ENCODE measurements at regions not wholly inside any gene's neighbourhood (a gene's known extent, or its start where the extent isn't known, plus 50 kb on each side); places are given as distances from the start of the nearest gene placed in this dataset.

DNA sequence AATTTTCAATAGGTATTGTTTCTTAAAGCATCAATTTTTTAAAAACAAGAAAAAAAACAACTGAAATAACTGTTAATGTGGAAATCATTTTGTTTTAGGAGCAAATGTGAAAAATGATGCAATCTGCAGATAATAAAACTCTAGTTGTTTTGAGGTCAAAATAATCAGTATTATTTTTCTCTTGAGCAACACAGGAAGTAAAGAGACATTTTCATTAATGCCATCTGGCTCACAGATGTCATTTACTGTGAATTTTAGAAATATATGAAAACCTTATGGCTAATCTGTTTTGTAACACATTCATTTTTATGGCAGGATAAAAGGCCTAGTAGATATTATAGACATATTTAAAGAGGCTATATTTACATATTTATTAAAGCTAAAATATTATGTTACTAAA is 141.6 kb downstream of the PCDH18 start:
- ATAC-seq (no peak), DNase-seq (no peak)
- Histone ChIP-seq H3K27ac (no peak overlapping the region), H3K36me3 (no peaks in the 10 kb centered on the region), H3K4me3 (no peak overlapping the region), H3K4me1 (no peaks in the 10 kb centered on the region), H3K9me3 (no peaks in the 10 kb centered on the region), H3K27me3 (no peaks in the 10 kb centered on the region)
- intact Hi-C loops (cut with DNase I; ENCODE audit: low total_unique reads): no loop called here
- in situ Hi-C loops (cut with MboI; ENCODE audit: low sequenced_read_pairs in 4 of 4): no loop called here
- no peak for TF ChIP-seq POLR2A (IDR thresholded peaks at IDR 0.05)
- TF ChIP-seq, protein P1, sequence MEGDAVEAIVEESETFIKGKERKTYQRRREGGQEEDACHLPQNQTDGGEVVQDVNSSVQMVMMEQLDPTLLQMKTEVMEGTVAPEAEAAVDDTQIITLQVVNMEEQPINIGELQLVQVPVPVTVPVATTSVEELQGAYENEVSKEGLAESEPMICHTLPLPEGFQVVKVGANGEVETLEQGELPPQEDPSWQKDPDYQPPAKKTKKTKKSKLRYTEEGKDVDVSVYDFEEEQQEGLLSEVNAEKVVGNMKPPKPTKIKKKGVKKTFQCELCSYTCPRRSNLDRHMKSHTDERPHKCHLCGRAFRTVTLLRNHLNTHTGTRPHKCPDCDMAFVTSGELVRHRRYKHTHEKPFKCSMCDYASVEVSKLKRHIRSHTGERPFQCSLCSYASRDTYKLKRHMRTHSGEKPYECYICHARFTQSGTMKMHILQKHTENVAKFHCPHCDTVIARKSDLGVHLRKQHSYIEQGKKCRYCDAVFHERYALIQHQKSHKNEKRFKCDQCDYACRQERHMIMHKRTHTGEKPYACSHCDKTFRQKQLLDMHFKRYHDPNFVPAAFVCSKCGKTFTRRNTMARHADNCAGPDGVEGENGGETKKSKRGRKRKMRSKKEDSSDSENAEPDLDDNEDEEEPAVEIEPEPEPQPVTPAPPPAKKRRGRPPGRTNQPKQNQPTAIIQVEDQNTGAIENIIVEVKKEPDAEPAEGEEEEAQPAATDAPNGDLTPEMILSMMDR (IDR thresholded peaks at IDR 0.05 in 4 of 5, conservative IDR thresholded peaks at IDR 0.05 in 1 of 5): no peak

GRCh38 chr4:137389911-137390520 is 142.3 kb downstream of the PCDH18 start:
- DNase-seq (no peak), ATAC-seq (no peak)
- TF ChIP-seq, protein P1 (IDR thresholded peaks at IDR 0.05 in 4 of 5, conservative IDR thresholded peaks at IDR 0.05 in 1 of 5): no peak
- TF ChIP-seq POLR2A (IDR thresholded peaks at IDR 0.05): no peak
- H3K9me3 ChIP-seq: no peaks in the 10 kb centered on the region
- no peaks in the 10 kb centered on the region for H3K27me3 ChIP-seq
- no peak overlapping the region for H3K4me3 ChIP-seq
- intact Hi-C loops (cut with DNase I; ENCODE audit: low total_unique reads): no loop called here
- H3K36me3 ChIP-seq: no peaks in the 10 kb centered on the region
- no peak overlapping the region for H3K27ac ChIP-seq
- in situ Hi-C loops (cut with MboI; ENCODE audit: low sequenced_read_pairs in 4 of 4): no loop called here
- H3K4me1 ChIP-seq: no peaks in the 10 kb centered on the region

DNA sequence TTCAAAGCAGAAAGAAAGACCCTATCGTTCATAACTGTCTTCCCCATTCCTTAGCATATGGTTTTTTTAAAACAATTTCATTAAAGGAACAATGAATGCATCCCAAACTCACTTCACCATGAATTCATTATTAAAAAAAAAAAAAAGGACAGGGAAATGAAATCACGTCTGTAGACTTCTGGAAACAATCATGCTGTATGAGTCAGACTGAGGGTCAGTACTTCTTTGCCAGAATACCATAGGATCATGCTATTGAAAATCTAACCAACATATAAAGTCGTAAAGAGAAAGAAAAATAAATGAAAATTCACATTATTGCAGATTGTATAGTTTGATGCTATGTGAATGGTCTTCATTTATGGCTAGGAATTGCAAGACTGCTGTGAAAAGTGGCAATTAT is 144.4 kb downstream of the PCDH18 start:
- TF ChIP-seq POLR2A (IDR thresholded peaks at IDR 0.05): no peak
- TF ChIP-seq, protein P1 (IDR thresholded peaks at IDR 0.05 in 4 of 5, conservative IDR thresholded peaks at IDR 0.05 in 1 of 5): no peak
- ATAC-seq (no peak), DNase-seq (no peak)
- no peaks in the 10 kb centered on the region for H3K4me1 ChIP-seq
- no peak overlapping the region for H3K4me3 ChIP-seq
- no peaks in the 10 kb centered on the region for H3K27me3 ChIP-seq
- H3K9me3 ChIP-seq: no peaks in the 10 kb centered on the region
- no peak overlapping the region for H3K27ac ChIP-seq
- in situ Hi-C loops (cut with MboI; ENCODE audit: low sequenced_read_pairs in 4 of 4): no loop called here
- intact Hi-C loops (cut with DNase I; ENCODE audit: low total_unique reads): no loop called here
- no peaks in the 10 kb centered on the region for H3K36me3 ChIP-seq

DNA sequence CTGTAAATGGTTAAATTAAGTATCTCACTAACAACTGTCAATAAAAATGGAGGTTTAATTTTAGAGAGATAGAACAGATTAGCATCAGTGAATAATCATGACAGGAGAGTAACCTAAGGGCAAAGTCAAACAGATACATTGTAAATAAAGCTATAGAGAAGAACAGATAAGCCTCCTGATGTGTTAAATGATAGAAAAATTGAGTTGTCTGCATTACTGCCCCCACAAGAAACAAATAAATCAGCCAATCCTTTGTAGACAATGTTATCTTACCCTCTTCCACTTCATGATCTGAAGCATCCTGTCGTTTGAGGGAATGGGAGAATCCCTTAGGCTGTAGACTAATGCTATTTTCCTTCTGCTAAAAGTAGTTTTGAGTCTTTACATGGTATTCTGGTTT is 147.8 kb downstream of the PCDH18 start:
- Histone ChIP-seq H3K4me3 (no peak overlapping the region), H3K27me3 (no peaks in the 10 kb centered on the region), H3K4me1 (no peaks in the 10 kb centered on the region), H3K9me3 (no peaks in the 10 kb centered on the region), H3K36me3 (no peaks in the 10 kb centered on the region), H3K27ac (no peak overlapping the region)
- no peak for ATAC-seq
- no peak for DNase-seq
- no peak for TF ChIP-seq POLR2A (IDR thresholded peaks at IDR 0.05)
- TF ChIP-seq, protein P1 (IDR thresholded peaks at IDR 0.05 in 4 of 5, conservative IDR thresholded peaks at IDR 0.05 in 1 of 5): no peak
- in situ Hi-C loops (cut with MboI; ENCODE audit: low sequenced_read_pairs in 4 of 4) (no loop called here), intact Hi-C loops (cut with DNase I; ENCODE audit: low total_unique reads) (no loop called here)

DNA sequence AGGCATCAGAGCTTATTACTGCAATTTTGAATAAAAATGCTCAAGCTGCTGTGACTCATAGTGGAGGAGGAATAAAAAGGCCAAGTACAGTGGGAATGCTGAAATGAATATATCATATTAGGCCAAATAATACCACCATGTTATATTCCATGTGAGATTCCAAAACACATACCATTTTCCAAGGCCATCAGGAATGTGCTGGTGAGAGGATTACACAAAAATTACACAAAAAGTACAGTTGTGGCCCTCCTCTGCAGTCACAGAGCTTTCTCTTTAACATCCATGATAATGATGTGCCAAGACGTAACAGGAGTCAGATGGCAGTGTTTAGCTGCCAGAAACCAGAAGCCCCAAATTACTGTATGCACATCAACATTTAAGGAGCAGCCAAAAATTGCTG is 153.5 kb downstream of the PCDH18 start:
- no peak for ATAC-seq
- intact Hi-C loops (cut with DNase I; ENCODE audit: low total_unique reads) (no loop called here), in situ Hi-C loops (cut with MboI; ENCODE audit: low sequenced_read_pairs in 4 of 4) (no loop called here)
- Histone ChIP-seq H3K4me1 (no peaks in the 10 kb centered on the region), H3K9me3 (no peaks in the 10 kb centered on the region), H3K36me3 (no peaks in the 10 kb centered on the region), H3K27me3 (no peaks in the 10 kb centered on the region), H3K27ac (no peak overlapping the region), H3K4me3 (no peak overlapping the region)
- no peak for DNase-seq
- no peak for TF ChIP-seq POLR2A (IDR thresholded peaks at IDR 0.05)
- TF ChIP-seq, protein P1 (IDR thresholded peaks at IDR 0.05 in 4 of 5, conservative IDR thresholded peaks at IDR 0.05 in 1 of 5): no peak
